ENCODE measurements at regions not wholly inside any gene's neighbourhood (a gene's known extent, or its start where the extent isn't known, plus 50 kb on each side); places are given as distances from the start of the nearest gene placed in this dataset.
A peak's percentile ranks its signal among the peaks of the same experiment; 100 is the strongest.

DNA sequence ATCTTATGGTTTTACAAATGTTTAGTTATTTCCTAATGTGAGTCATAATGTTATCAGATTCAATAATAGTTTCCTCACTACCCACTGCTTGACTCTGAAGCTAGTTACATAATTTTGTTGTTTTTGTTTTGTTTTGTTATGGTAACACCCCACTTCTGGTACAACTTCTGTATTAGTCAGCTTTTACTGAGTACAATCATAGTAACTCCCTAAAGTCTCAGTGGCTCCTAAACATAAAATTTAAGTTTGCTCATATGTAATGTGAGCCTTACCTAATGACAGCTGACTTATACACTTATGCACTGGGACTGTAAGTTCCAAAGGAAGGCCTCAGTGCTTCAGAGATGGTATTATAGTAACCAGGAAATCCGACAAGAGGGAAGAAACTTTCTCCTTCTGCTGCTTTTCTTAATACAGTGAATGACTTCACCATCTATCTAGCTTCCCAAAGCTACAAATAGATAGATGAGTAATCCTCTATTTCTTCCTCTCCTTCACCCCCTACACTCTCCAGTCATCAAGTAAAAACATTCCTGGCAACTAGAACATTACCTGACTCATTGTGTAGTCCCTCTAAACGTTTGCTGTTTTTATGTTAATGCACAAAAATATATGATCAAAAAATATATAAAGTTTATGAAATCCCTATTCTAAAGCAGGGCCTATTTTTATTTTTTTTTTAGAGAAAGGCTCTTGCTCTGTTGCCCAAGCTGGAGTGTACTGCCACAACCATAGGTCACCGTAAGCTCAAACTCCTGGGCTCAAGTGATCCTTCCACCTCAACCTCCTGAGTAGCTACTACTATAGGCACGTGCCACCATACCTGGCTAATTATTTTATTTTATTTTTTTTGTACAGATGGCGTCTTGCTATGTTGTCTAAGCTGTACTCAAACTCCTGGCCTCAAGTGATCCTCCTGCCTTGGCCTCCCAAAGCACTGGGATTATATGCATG, 563.0 kb downstream of the SOX6 start:
- TF ChIP-seq TOE1 (IDR thresholded peaks at IDR 0.05; ENCODE audit: borderline replicate concordance) = no peak
- TF ChIP-seq TOE1 (CRISPR knock-in tag; IDR thresholded peaks at IDR 0.05; ENCODE audit: borderline replicate concordance, low read depth) = no peak
- TF ChIP-seq ZNF707 (CRISPR knock-in tag; conservative IDR thresholded peaks at IDR 0.05) = peak; percentile 80
- Histone ChIP-seq H3K9me1 (ENCODE audit: control insufficient read depth, insufficient read depth, low read length) (no peaks in the 10 kb centered on the region), H3K36me3 (ENCODE audit: control insufficient read depth, insufficient read depth, low read length) (no peaks in the 10 kb centered on the region), H3K4me1 (replicated peaks in 1 of 2; ENCODE audit: control insufficient read depth in 2 of 2, insufficient read depth in 2 of 2, low read length in 2 of 2) (no peaks in the 10 kb centered on the region), H4K20me1 (replicated peaks; ENCODE audit: control insufficient read depth, insufficient read depth, low read length) (no peaks in the 10 kb centered on the region), H3K27ac (ENCODE audit: extremely low read depth, low read depth, low read length) (no peak overlapping the region), H3K9ac (ENCODE audit: insufficient read depth in 1 of 2, low read depth in 2 of 2, low read length in 2 of 2) (no peak overlapping the region), H3K79me2 (ENCODE audit: control insufficient read depth, insufficient read depth, low read length) (no peaks in the 10 kb centered on the region), H2AFZ (ENCODE audit: low read depth, low read length) (no peak overlapping the region), H3K4me3 (no peak overlapping the region), H3K4me2 (ENCODE audit: insufficient read depth, low read length) (no peak overlapping the region), H3K27me3 (ENCODE audit: control insufficient read depth in 2 of 2, insufficient read depth in 2 of 2, low read length in 2 of 2) (no peaks in the 10 kb centered on the region), H3K9me3 (replicated peaks; ENCODE audit: control insufficient read depth, insufficient read depth, low read depth, low read length) (no peaks in the 10 kb centered on the region)
- DNase-seq (ENCODE audit: extremely low read depth in 1 of 4, low spot score in 3 of 4) = no peak
- FAIRE-seq = no peak
- ATAC-seq = no peak
- intact Hi-C loops (cut with micrococcal nuclease) (no loop called here), in situ Hi-C loops (cut with MboI) (no loop called here)
- POLR2A ChIA-PET = no interaction called here
- WGBS (ENCODE audit: insufficient coverage, low coverage, missing lambda C conversion rate) = 0% methylated on average over 5 of the region's 5 CpGs
- CTCF ChIA-PET (ENCODE audit: low intra/inter-chr PET ratio) = no interaction called here
- no TSS peak for BruUV-seq (replicated peaks)

DNA sequence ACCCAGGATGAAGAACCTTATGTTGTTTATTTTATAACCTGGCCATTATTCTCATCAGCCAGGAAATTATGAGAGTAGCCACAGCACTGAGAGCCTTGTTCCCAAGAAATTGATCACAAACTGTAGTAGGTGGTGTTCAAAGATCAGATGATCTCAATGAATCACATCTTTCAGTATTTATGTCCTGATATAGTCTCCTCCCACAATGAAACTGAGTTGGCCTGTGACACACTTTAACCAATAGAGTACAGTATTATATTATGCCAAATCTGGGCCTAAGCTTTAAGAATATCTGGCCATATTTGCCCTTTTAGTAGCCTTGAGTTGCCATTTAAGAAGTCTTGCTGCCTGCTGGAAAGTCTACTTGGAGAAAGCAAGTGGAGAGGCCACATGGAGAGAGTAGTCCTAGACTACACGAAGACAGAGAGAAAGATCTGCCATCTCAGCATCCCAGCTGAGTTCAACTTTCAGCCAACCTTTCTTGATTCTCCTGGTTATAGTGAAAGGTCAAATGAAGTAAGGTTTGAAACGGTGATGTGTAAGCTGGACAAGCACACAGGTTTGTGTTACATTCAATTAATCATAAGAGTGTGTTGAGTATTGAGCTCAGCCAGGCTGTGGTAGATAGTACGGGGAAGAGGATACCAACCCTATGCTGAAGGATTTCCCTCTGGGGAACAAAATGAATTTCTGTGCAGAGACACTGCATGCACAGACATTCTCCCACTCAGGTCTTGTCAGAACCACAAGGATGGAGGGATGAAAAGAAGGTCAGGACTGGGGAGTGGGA, 561.8 kb downstream of the SOX6 start:
- ChIA-PET POLR2A (no interaction called here), CTCF (ENCODE audit: low intra/inter-chr PET ratio) (no interaction called here)
- in situ Hi-C loops (cut with MboI) = no loop called here
- Histone ChIP-seq H3K27ac (ENCODE audit: extremely low read depth, low read depth, low read length) (no peak overlapping the region), H3K9ac (ENCODE audit: insufficient read depth in 1 of 2, low read depth in 2 of 2, low read length in 2 of 2) (no peak overlapping the region), H3K27me3 (ENCODE audit: control insufficient read depth in 2 of 2, insufficient read depth in 2 of 2, low read length in 2 of 2) (no peaks in the 10 kb centered on the region), H3K4me3 (no peak overlapping the region), H3K9me1 (ENCODE audit: control insufficient read depth, insufficient read depth, low read length) (no peaks in the 10 kb centered on the region), H3K4me2 (ENCODE audit: insufficient read depth, low read length) (no peak overlapping the region), H3K4me1 (replicated peaks in 1 of 2; ENCODE audit: control insufficient read depth in 2 of 2, insufficient read depth in 2 of 2, low read length in 2 of 2) (no peaks in the 10 kb centered on the region), H3K9me3 (replicated peaks; ENCODE audit: control insufficient read depth, insufficient read depth, low read depth, low read length) (no peaks in the 10 kb centered on the region), H4K20me1 (replicated peaks; ENCODE audit: control insufficient read depth, insufficient read depth, low read length) (no peaks in the 10 kb centered on the region), H3K36me3 (ENCODE audit: control insufficient read depth, insufficient read depth, low read length) (no peaks in the 10 kb centered on the region), H2AFZ (ENCODE audit: low read depth, low read length) (no peak overlapping the region), H3K79me2 (ENCODE audit: control insufficient read depth, insufficient read depth, low read length) (no peaks in the 10 kb centered on the region)
- no peak for DNase-seq (ENCODE audit: extremely low read depth in 1 of 4, low spot score in 3 of 4)
- no TSS peak for BruUV-seq (replicated peaks)
- no peak for TF ChIP-seq RBM14 (IDR thresholded peaks at IDR 0.05; ENCODE audit: borderline replicate concordance, insufficient read depth, low read depth, low read length)
- TF ChIP-seq, protein P1, sequence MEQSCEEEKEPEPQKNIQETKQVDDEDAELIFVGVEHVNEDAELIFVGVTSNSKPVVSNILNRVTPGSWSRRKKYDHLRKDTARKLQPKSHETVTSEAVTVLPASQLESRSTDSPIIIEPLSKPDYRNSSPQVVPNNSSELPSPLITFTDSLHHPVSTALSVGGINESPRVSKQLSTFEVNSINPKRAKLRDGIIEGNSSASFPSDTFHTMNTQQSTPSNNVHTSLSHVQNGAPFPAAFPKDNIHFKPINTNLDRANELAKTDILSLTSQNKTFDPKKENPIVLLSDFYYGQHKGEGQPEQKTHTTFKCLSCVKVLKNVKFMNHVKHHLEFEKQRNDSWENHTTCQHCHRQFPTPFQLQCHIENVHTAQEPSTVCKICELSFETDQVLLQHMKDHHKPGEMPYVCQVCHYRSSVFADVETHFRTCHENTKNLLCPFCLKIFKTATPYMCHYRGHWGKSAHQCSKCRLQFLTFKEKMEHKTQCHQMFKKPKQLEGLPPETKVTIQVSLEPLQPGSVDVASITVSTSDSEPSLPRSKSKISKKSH (CRISPR knock-in tag; IDR thresholded peaks at IDR 0.05) = no peak
- TF ChIP-seq THRAP3 (IDR thresholded peaks at IDR 0.05; ENCODE audit: borderline replicate concordance) = no peak
- no peak for TF ChIP-seq STAT5A (IDR thresholded peaks at IDR 0.05; ENCODE audit: borderline replicate concordance, low read length)
- TF ChIP-seq PHF20 (IDR thresholded peaks at IDR 0.05; ENCODE audit: partially characterized antibody) = no peak
- no peak for TF ChIP-seq MEF2A (IDR thresholded peaks at IDR 0.05; ENCODE audit: control insufficient read depth, low read depth, low read length)
- TF ChIP-seq KLF10 (CRISPR knock-in tag; IDR thresholded peaks at IDR 0.05) = no peak
- no peak for TF ChIP-seq POLR2AphosphoS2 (IDR thresholded peaks at IDR 0.05; ENCODE audit: low read length)
- intact Hi-C loops (cut with micrococcal nuclease) = no loop called here
- no peak for ATAC-seq
- 0% methylated on average over 3 of the region's 3 CpGs for WGBS (ENCODE audit: insufficient coverage, low coverage, missing lambda C conversion rate)
- FAIRE-seq = no peak
